IMR-90 (cell line): ENCODE measurements at regions not wholly inside any gene's neighbourhood (a gene's known extent, or its start where the extent isn't known, plus 50 kb on each side); places are given as distances from the start of the nearest gene placed in this dataset.

ENCODE experiments used
- BHLHE40 ChIP-seq: fragments of 150-350 bp; IDR thresholded peaks from 2 replicates; pipeline ENCODE4 v1.6.1; 2016; ENCODE audit warnings: mild to moderate bottlenecking, low read depth, low read length
- CEBPB ChIP-seq: IDR thresholded peaks from 2 replicates; pipeline ENCODE4 v1.6.1; 2012; ENCODE audit warnings: low read depth, low read length, improper control_type of control experiment
- CHD1 ChIP-seq: IDR thresholded peaks from 2 replicates; pipeline ENCODE4 v1.6.1; 2012; ENCODE audit warnings: low read depth, low read length, improper control_type of control experiment
- FOS ChIP-seq: fragments of 150-350 bp; IDR thresholded peaks from 2 replicates; pipeline ENCODE4 v1.6.1; 2016; ENCODE audit warnings: low read depth, low read length
- MAFK ChIP-seq: IDR thresholded peaks from 2 replicates; pipeline ENCODE4 v1.6.1; 2012; ENCODE audit warnings: low read depth, low read length, improper control_type of control experiment
- NFE2L2 ChIP-seq: fragments of 150-350 bp; IDR thresholded peaks from 2 replicates; pipeline ENCODE4 v1.6.1; 2016; ENCODE audit warnings: low read depth, mild to moderate bottlenecking, low read length
- POLR2A ChIP-seq: IDR thresholded peaks from 2 replicates; pipeline ENCODE4 v1.6.1; 2012; ENCODE audit warnings: mild to moderate bottlenecking, low read depth, low read length
- RAD21 ChIP-seq: IDR thresholded peaks from 2 replicates; pipeline ENCODE4 v1.6.1; 2012; ENCODE audit warnings: low read length, improper control_type of control experiment
- RCOR1 ChIP-seq: IDR thresholded peaks from 2 replicates; pipeline ENCODE4 v1.6.1; 2012; ENCODE audit warnings: mild to moderate bottlenecking, low read length, improper control_type of control experiment; ENCODE audit not compliant: insufficient replicate concordance
- SMC3 ChIP-seq: fragments of 150-350 bp; IDR thresholded peaks from 2 replicates; pipeline ENCODE4 v1.6.1; 2016; ENCODE audit warnings: low read depth, mild to moderate bottlenecking, antibody characterized with exemption, low read length, moderate library complexity
- TF ChIP-seq, protein P1 (sequence below): fragments of 150-350 bp; IDR thresholded peaks from 2 replicates; pipeline ENCODE4 v1.6.1; 2017; ENCODE audit warnings: mild to moderate bottlenecking, antibody characterized with exemption, low read length, low read depth
- TF ChIP-seq, protein P2 (sequence below): conservative IDR thresholded peaks from 2 replicates; pipeline ENCODE4 v1.5.1; 2012; ENCODE audit warnings: mild to moderate bottlenecking, low read depth, low read length, improper control_type of control experiment

DNA sequence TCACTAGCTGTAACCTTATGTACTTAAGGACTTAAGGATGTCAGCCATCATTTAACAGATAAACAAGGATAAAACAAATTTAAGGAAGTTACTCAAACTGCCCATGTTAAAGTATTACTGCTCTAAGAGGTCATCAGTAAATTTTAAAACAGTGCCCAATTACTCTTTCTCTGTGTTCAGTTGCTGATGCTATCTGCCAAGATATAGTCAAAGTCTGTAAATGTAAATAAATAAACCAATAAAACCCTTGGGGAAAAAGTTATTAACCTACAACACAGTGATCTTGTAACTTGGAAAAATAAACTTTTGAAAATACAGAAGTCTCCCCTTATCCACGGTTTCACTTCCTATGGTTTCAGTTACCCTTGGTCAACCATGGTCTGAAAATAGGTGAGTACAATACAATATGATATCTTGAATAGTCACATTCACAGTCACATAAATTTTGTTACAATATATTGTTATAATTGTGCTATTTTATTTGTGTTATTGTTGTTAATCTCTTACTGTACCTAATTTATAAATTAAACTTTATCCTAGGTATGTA is 501.8 kb downstream of the LMO4 start:
- no peak for TF ChIP-seq CHD1
- TF ChIP-seq, protein P1, sequence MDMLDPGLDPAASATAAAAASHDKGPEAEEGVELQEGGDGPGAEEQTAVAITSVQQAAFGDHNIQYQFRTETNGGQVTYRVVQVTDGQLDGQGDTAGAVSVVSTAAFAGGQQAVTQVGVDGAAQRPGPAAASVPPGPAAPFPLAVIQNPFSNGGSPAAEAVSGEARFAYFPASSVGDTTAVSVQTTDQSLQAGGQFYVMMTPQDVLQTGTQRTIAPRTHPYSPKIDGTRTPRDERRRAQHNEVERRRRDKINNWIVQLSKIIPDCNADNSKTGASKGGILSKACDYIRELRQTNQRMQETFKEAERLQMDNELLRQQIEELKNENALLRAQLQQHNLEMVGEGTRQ: no peak
- TF ChIP-seq POLR2A: no peak
- TF ChIP-seq, protein P2, sequence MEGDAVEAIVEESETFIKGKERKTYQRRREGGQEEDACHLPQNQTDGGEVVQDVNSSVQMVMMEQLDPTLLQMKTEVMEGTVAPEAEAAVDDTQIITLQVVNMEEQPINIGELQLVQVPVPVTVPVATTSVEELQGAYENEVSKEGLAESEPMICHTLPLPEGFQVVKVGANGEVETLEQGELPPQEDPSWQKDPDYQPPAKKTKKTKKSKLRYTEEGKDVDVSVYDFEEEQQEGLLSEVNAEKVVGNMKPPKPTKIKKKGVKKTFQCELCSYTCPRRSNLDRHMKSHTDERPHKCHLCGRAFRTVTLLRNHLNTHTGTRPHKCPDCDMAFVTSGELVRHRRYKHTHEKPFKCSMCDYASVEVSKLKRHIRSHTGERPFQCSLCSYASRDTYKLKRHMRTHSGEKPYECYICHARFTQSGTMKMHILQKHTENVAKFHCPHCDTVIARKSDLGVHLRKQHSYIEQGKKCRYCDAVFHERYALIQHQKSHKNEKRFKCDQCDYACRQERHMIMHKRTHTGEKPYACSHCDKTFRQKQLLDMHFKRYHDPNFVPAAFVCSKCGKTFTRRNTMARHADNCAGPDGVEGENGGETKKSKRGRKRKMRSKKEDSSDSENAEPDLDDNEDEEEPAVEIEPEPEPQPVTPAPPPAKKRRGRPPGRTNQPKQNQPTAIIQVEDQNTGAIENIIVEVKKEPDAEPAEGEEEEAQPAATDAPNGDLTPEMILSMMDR: no peak
- no peak for TF ChIP-seq FOS
- no peak for TF ChIP-seq BHLHE40
- no peak for TF ChIP-seq CEBPB
- no peak for TF ChIP-seq SMC3
- TF ChIP-seq RCOR1: no peak
- no peak for TF ChIP-seq MAFK
- TF ChIP-seq RAD21: no peak
- no peak for TF ChIP-seq NFE2L2
